A673 (cell line): ENCODE measurements at regions not wholly inside any gene's neighbourhood (a gene's known extent, or its start where the extent isn't known, plus 50 kb on each side); places are given as distances from the start of the nearest gene placed in this dataset.

Source experiments
- BruUV-seq: library from RNA; stranded (reverse); fragments of 400-500 nt; replicated peaks from 2 replicates; lab custom pipeline; 2021; lab: Mats Ljungman, UMichigan
- CTCF ChIA-PET: fragments of 300-600 bp; sonication (Branson Sonifier 250); formaldehyde crosslinking; loops from one replicate; lab custom pipeline; 2022; ENCODE audit warnings: antibody characterized with exemption; lab: Charles Lee
- POLR2A ChIA-PET: fragments of 300-600 bp; sonication (Branson Sonifier 250); formaldehyde crosslinking; loops from one replicate; lab custom pipeline; 2022; ENCODE audit warnings: antibody characterized with exemption; ENCODE audit not compliant: low non-redundant PET; lab: Charles Lee
- DNase-seq: peaks from one replicate; pipeline ENCODE4 v3.0.0-alpha.2; 2015; ENCODE audit warnings: low spot score
- H3K27ac ChIP-seq: fragments of 200-600 bp; sonication (generic); 2 replicates; pipeline ENCODE4 v1.5.1; 2016; ENCODE audit warnings: mixed run types, low read depth, mild to moderate bottlenecking, mixed read lengths, antibody characterized with exemption, low read length; ENCODE audit not compliant: poor library complexity, severe bottlenecking
- H3K27me3 ChIP-seq: fragments of 200-600 bp; sonication (generic); replicated peaks from 2 replicates; pipeline ENCODE4 v1.6.1; 2017; ENCODE audit warnings: mixed run types, low read depth, mild to moderate bottlenecking, mixed read lengths, antibody characterized with exemption, low read length; ENCODE audit not compliant: insufficient read depth, poor library complexity
- H3K36me3 ChIP-seq: fragments of 200-600 bp; sonication (generic); 2 replicates; pipeline ENCODE4 v1.6.1; 2016; ENCODE audit warnings: mixed run types, mild to moderate bottlenecking, mixed read lengths, antibody characterized with exemption, low read length; ENCODE audit not compliant: insufficient read depth, poor library complexity, severe bottlenecking
- H3K4me1 ChIP-seq: fragments of 200-600 bp; sonication (generic); 2 replicates; pipeline ENCODE4 v1.6.1; 2017; ENCODE audit warnings: mixed run types, mild to moderate bottlenecking, mixed read lengths, antibody characterized with exemption, low read length; ENCODE audit not compliant: insufficient read depth, poor library complexity, severe bottlenecking
- H3K4me3 ChIP-seq: fragments of 200-600 bp; sonication (generic); 2 replicates; pipeline ENCODE4 v1.5.1; 2016; ENCODE audit warnings: low read depth, mixed run types, mild to moderate bottlenecking, mixed read lengths, low read length; ENCODE audit not compliant: poor library complexity, severe bottlenecking
- H3K9me3 ChIP-seq: fragments of 200-600 bp; sonication (generic); 2 replicates; pipeline ENCODE4 v1.6.1; 2016; ENCODE audit warnings: mixed run types, low read depth, mild to moderate bottlenecking, mixed read lengths, antibody characterized with exemption, low read length; ENCODE audit not compliant: poor library complexity, severe bottlenecking
- CTCF ChIP-seq: fragments of 300-800, 200-600 bp; sonication (generic); conservative IDR thresholded peaks from 2 replicates; pipeline ENCODE4 v1.5.1; 2017; ENCODE audit warnings: low read depth, mild to moderate bottlenecking, antibody characterized with exemption, low read length, moderate library complexity, mixed read lengths
- EZH2 ChIP-seq: fragments of 200-600 bp; sonication (generic); IDR thresholded peaks from 2 replicates; pipeline ENCODE4 v1.6.1; 2017; ENCODE audit warnings: borderline replicate concordance, low read depth, mild to moderate bottlenecking, mixed read lengths, antibody characterized with exemption, low read length; ENCODE audit not compliant: poor library complexity, severe bottlenecking
- intact Hi-C: fragments of 100-400 bp; cut with micrococcal nuclease; formaldehyde crosslinking; loops from one replicate; pipeline ENCODE4 v1.10.0; 2022; ENCODE audit not compliant: unreplicated experiment

- BruUV-seq, result no TSS peak
- Histone ChIP-seq H3K27ac (no peak overlapping the region), H3K36me3 (no peaks in the 10 kb centered on the region), H3K4me3 (no peak overlapping the region), H3K27me3 (no peaks in the 10 kb centered on the region), H3K9me3 (peaks cover 17% of the 10 kb centered on the region), H3K4me1 (no peaks in the 10 kb centered on the region)
- intact Hi-C loops, result no loop called here
- POLR2A ChIA-PET, result no interaction called here
- no peak for DNase-seq
- CTCF ChIA-PET, result no interaction called here
- TF ChIP-seq CTCF, result no peak
- no peak for TF ChIP-seq EZH2
These were observed 565.2 kb upstream of the STXBP6 start for GRCh38 chr14:25615174-25615573.

GRCh38 chr14:25607192-25607591 lies 557.2 kb upstream of the STXBP6 start:
- BruUV-seq, result no TSS peak
- POLR2A ChIA-PET, result no interaction called here
- Histone ChIP-seq H3K36me3 (no peaks in the 10 kb centered on the region), H3K9me3 (peaks cover 5% of the 10 kb centered on the region), H3K27ac (no peak overlapping the region), H3K27me3 (no peaks in the 10 kb centered on the region), H3K4me1 (no peaks in the 10 kb centered on the region), H3K4me3 (no peak overlapping the region)
- intact Hi-C loops, result loop anchor here (10.0 kb wide), 2 partner anchors 228 to 518 kb away; no protein-coding TSS in a partner anchor
- TF ChIP-seq EZH2 (no peak), CTCF (peak; percentile 53; the same call in 1 of the 2 replicates)
- CTCF ChIA-PET, result interaction anchor here (0.7 to 1.1 kb wide), 2 partner anchors 152 to 522 kb away, joined by 4 to 5 read pairs; no protein-coding TSS in a partner anchor
- DNase-seq, result peak; percentile 51

DNA sequence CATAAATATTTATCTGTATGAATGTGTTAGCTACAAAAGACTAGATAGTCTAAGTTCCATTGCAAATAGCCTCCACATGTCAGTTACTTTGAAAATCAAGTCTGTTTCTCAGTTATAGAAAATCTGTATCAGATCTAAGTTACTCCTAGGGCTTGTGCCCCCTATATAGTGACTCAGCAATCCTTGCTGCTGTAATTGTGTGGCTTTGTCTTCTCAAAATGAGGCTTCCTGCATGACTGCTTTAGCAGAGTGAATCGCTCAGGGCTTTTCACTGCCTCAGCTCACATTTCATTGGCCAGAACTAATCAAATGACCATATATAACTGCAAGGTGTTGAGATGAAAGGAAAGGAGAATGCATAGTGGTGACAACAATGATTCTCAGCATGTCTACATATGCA lies 552.2 kb upstream of the STXBP6 start:
- no TSS peak for BruUV-seq

More for the DNA sequence above, 552.2 kb upstream of the STXBP6 start:
- Histone ChIP-seq H3K4me1 (no peaks in the 10 kb centered on the region), H3K36me3 (no peaks in the 10 kb centered on the region), H3K9me3 (peaks cover 5% of the 10 kb centered on the region), H3K4me3 (no peak overlapping the region), H3K27ac (no peak overlapping the region), H3K27me3 (no peaks in the 10 kb centered on the region)
- no peak for TF ChIP-seq CTCF
- no peak for TF ChIP-seq EZH2
- DNase-seq, result peak; percentile 24
- POLR2A ChIA-PET, result no interaction called here
- CTCF ChIA-PET, result no interaction called here
- intact Hi-C loops, result loop anchor here (10.0 kb wide), 2 partner anchors 233 to 523 kb away; no protein-coding TSS in a partner anchor
